Activated naive CD4-positive, alpha-beta T cell treated with anti-CD3 and anti-CD28 coated beads, Interleukin-2, amount 50 U/mL, for 24 hours (primary cell): ENCODE measurements at regions not wholly inside any gene's neighbourhood (a gene's known extent, or its start where the extent isn't known, plus 50 kb on each side); places are given as distances from the start of the nearest gene placed in this dataset.

Experiments used
- H3K27ac Mint-ChIP-seq: one replicate; pipeline ENCODE4 v1.8.0; 2021; ENCODE audit warnings: mild to moderate bottlenecking, mixed read lengths
- H3K27me3 Mint-ChIP-seq: one replicate; pipeline ENCODE4 v1.8.0; 2021; ENCODE audit warnings: mixed read lengths
- H3K36me3 Mint-ChIP-seq: one replicate; pipeline ENCODE4 v1.8.0; 2021; ENCODE audit warnings: mixed read lengths
- H3K4me1 Mint-ChIP-seq: one replicate; pipeline ENCODE4 v1.8.0; 2021; ENCODE audit warnings: mixed read lengths
- H3K4me3 Mint-ChIP-seq: one replicate; pipeline ENCODE4 v1.8.0; 2021; ENCODE audit warnings: mild to moderate bottlenecking, mixed read lengths
- H3K9me3 Mint-ChIP-seq: one replicate; pipeline ENCODE4 v1.8.0; 2021; ENCODE audit warnings: mixed read lengths

GRCh38 chr18:38406607-38407006 lies 841.0 kb upstream of the CELF4 start:
- Mint-ChIP-seq H3K4me1 (no peaks in the 10 kb centered on the region), H3K36me3 (no peaks in the 10 kb centered on the region), H3K27ac (no peak overlapping the region), H3K4me3 (no peak overlapping the region), H3K27me3 (no peaks in the 10 kb centered on the region), H3K9me3 (peaks cover 5% of the 10 kb centered on the region)

GRCh38 chr18:38402509-38402908 lies 836.9 kb upstream of the CELF4 start:
- H3K27me3 Mint-ChIP-seq = peaks cover 2% of the 10 kb centered on the region
- no peaks in the 10 kb centered on the region for H3K4me1 Mint-ChIP-seq
- H3K9me3 Mint-ChIP-seq = no peaks in the 10 kb centered on the region
- H3K27ac Mint-ChIP-seq = no peak overlapping the region
- no peak overlapping the region for H3K4me3 Mint-ChIP-seq
- H3K36me3 Mint-ChIP-seq = no peaks in the 10 kb centered on the region

GRCh38 chr18:38397094-38397493 lies 831.5 kb upstream of the CELF4 start:
- H3K27ac Mint-ChIP-seq = no peak overlapping the region
- H3K9me3 Mint-ChIP-seq = peaks cover 4% of the 10 kb centered on the region
- H3K4me3 Mint-ChIP-seq = no peak overlapping the region
- peaks cover 2% of the 10 kb centered on the region for H3K27me3 Mint-ChIP-seq
- no peaks in the 10 kb centered on the region for H3K36me3 Mint-ChIP-seq
- no peaks in the 10 kb centered on the region for H3K4me1 Mint-ChIP-seq

GRCh38 chr18:38386146-38386545 lies 820.5 kb upstream of the CELF4 start:
- Mint-ChIP-seq H3K4me3 (no peak overlapping the region), H3K36me3 (no peaks in the 10 kb centered on the region), H3K9me3 (no peaks in the 10 kb centered on the region), H3K27ac (no peak overlapping the region), H3K27me3 (no peaks in the 10 kb centered on the region), H3K4me1 (no peaks in the 10 kb centered on the region)

DNA sequence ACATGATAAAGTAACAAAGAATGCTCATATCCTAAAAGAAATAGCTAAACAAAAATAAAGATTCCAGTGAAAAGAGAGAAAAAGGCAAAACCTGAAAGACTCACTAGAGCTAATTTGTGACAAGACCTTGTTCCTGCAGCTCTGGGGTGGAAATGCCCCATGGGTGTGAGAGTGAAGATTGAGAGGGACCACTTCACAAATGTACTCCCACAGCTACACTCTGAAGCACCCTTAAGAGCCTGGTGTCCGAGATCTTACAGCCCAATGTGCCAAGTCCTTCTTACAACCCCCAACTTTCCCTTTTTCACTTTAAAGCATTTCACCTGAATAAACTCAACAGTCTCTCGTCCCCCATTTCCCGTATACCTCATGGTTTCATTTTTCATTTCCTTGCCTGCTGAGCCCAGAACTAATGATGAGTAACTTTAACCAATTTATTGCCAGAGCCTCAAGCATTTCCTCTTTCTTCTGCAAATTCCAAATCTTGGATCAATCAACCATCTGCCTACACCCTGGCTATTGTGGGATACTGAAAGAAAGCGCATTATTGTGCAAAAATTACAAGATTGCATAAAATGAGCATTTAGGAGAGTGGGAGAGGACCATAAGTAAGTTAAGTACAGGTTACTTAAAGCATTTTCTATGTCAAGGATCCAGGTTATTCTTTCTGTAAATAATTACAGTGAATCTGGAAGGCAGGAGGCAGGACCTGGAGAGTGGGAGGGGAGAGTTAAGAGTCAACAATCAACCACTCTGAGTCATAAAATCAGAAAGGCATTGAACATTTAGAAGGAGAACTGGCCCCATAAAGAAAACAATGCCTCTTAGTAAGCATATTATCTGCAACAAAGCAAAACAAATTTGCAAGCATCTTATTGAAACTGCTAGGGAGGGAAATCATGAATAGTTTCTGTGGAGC lies 804.4 kb upstream of the CELF4 start:
- H3K4me3 Mint-ChIP-seq = peak overlapping the region; percentile 21
- peaks cover 8% of the 10 kb centered on the region for H3K9me3 Mint-ChIP-seq
- H3K27ac Mint-ChIP-seq = peak overlapping the region; percentile 26
- H3K4me1 Mint-ChIP-seq = peaks cover 5% of the 10 kb centered on the region
- peaks cover 2% of the 10 kb centered on the region for H3K27me3 Mint-ChIP-seq
- no peaks in the 10 kb centered on the region for H3K36me3 Mint-ChIP-seq

DNA sequence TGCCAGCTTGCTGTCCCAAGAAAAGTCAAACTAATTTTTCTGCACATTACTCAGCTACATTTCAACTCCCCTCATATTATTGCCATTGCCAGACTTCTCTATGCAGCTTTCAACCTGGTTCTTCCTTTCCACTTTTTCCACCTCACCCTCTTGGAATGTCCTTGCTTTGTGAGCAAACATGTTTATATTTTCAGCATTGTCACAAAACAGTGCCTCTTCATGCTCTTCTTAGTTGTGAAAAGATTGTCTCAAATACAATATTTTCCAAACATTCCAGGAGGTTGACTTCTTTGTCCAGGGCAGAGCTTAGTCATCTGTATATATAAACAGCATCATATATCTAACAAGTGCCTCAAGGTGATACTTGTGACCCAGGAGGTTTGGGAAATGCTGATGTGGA lies 803.3 kb upstream of the CELF4 start:
- H3K27me3 Mint-ChIP-seq = peaks cover 2% of the 10 kb centered on the region
- no peak overlapping the region for H3K27ac Mint-ChIP-seq
- H3K9me3 Mint-ChIP-seq = peaks cover 8% of the 10 kb centered on the region
- H3K4me3 Mint-ChIP-seq = no peak overlapping the region
- H3K4me1 Mint-ChIP-seq = peaks cover 5% of the 10 kb centered on the region
- no peaks in the 10 kb centered on the region for H3K36me3 Mint-ChIP-seq

DNA sequence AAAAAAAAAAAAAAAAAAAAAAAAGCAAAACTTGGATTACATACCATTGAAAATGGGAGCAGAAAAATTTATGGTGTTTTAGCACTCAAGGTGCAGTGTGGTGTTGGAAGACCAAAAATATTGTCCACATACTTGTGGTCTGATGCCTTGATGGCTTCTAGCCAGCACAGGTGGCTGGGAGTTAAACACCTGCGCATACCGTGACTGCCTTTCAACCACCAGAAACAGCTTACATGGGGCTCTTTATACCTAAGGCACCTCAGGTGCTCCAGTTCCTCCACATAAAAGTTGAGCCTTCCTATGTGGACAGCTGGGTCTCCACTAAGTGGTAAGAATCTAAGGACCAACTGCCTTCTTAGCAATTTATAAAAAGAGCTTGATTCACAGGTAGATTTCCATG lies 802.6 kb upstream of the CELF4 start:
- Mint-ChIP-seq H3K27me3 (peaks cover 2% of the 10 kb centered on the region), H3K9me3 (peaks cover 8% of the 10 kb centered on the region), H3K36me3 (no peaks in the 10 kb centered on the region), H3K27ac (no peak overlapping the region), H3K4me1 (peaks cover 5% of the 10 kb centered on the region), H3K4me3 (no peak overlapping the region)

DNA sequence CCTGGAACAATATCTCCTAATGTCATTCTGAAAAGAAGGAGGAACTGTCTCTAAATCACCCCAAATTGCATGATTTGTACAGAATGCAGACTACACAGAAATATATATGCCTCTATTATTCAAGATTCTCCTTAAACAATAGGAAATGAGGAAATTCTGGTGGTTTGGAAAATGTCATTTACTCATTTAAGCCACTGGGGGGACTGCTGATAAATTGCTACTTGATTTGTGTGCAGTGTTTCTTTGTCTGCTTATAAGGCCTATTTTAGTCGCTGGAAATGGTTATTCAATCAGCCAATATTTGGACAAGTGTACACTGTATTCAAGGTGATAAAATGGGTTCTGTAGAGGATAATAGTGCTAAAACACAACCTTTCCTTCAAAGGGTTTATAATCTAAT lies 801.9 kb upstream of the CELF4 start:
- Mint-ChIP-seq H3K4me1 (peaks cover 5% of the 10 kb centered on the region), H3K27me3 (peaks cover 2% of the 10 kb centered on the region), H3K9me3 (peaks cover 8% of the 10 kb centered on the region), H3K27ac (no peak overlapping the region), H3K4me3 (no peak overlapping the region), H3K36me3 (no peaks in the 10 kb centered on the region)

DNA sequence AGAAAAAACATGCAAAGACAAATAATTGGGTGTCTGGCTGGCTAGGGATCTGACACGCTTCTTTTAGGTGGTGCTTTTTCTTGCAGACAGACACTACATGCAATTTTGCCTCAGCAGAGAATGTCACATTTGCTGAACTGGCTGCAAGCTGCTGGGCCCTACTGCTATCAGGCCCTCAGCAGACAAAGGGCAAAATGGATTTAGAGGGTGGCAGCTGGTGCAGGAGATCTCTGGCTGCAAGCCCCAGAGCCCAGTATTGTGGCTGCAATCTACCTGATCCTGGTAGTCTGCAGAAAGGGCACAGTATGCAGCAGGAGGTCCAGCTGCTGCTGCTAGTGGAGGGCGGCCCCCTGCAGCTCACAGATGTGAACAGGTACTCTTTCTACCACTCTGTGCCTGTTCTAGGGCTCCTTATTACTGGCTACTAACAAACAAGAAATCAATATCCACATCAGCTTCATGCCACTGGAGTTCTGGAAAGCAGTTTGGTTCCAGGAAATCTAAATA lies 796.7 kb upstream of the CELF4 start:
- H3K27ac Mint-ChIP-seq = no peak overlapping the region
- no peaks in the 10 kb centered on the region for H3K27me3 Mint-ChIP-seq
- no peak overlapping the region for H3K4me3 Mint-ChIP-seq
- peaks cover 5% of the 10 kb centered on the region for H3K9me3 Mint-ChIP-seq
- H3K4me1 Mint-ChIP-seq = no peaks in the 10 kb centered on the region
- H3K36me3 Mint-ChIP-seq = no peaks in the 10 kb centered on the region

- Mint-ChIP-seq H3K36me3 (no peaks in the 10 kb centered on the region), H3K4me3 (no peak overlapping the region), H3K4me1 (no peaks in the 10 kb centered on the region), H3K9me3 (peaks cover 5% of the 10 kb centered on the region), H3K27me3 (no peaks in the 10 kb centered on the region), H3K27ac (no peak overlapping the region)
Measured at GRCh38 chr18:38358805-38359657, 793.4 kb upstream of the CELF4 start.

DNA sequence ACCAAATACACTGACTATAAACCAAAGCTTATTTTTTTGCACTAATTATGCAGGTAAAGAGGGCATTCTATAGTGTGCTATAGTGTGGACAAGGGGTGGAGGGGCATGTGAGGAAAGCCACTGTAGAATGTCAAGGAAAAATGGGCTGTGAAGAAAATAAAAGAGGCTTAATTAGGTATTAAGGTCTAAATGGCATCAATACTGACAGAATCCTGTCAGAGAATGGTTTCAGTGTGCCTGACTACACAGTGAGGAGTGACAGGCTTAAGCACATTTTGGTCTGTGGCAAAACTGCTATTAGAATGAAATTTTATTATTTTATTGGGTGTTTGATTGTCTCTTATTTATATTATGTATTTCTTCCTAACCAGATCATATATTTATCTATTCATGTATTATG lies 787.6 kb upstream of the CELF4 start:
- Mint-ChIP-seq H3K4me3 (no peak overlapping the region), H3K36me3 (no peaks in the 10 kb centered on the region), H3K27ac (no peak overlapping the region), H3K4me1 (no peaks in the 10 kb centered on the region), H3K27me3 (no peaks in the 10 kb centered on the region), H3K9me3 (peaks cover 5% of the 10 kb centered on the region)

GRCh38 chr18:38350141-38350540 lies 784.5 kb upstream of the CELF4 start:
- Mint-ChIP-seq H3K4me3 (no peak overlapping the region), H3K4me1 (no peaks in the 10 kb centered on the region), H3K9me3 (peaks cover 3% of the 10 kb centered on the region), H3K27ac (no peak overlapping the region), H3K27me3 (no peaks in the 10 kb centered on the region), H3K36me3 (no peaks in the 10 kb centered on the region)

GRCh38 chr18:38330573-38330972 lies 765.0 kb upstream of the CELF4 start:
- Mint-ChIP-seq H3K9me3 (peaks cover 5% of the 10 kb centered on the region), H3K27me3 (no peaks in the 10 kb centered on the region), H3K4me3 (no peak overlapping the region), H3K36me3 (no peaks in the 10 kb centered on the region), H3K4me1 (no peaks in the 10 kb centered on the region), H3K27ac (no peak overlapping the region)

GRCh38 chr18:38329145-38329544 lies 763.5 kb upstream of the CELF4 start:
- Mint-ChIP-seq H3K36me3 (no peaks in the 10 kb centered on the region), H3K4me1 (no peaks in the 10 kb centered on the region), H3K4me3 (no peak overlapping the region), H3K27me3 (no peaks in the 10 kb centered on the region), H3K27ac (no peak overlapping the region), H3K9me3 (peaks cover 5% of the 10 kb centered on the region)

DNA sequence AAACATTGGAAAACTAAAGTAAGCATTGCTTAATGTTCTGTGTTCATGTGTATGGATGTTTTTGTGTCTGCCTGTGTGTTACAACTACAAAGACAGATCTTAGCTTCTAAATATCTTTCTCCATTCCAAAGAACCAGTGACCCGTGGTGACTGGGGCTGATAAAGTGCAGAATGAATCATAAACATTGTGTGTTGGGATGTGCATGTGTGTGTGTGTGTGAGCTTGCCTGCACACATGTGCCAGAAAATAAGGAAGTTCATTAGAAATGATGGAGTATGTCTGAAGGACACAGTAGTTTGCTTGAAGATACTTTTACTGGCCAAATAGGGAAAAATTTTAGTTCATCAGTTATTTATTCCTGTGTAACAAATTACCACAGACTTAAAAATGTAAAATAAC lies 756.6 kb upstream of the CELF4 start:
- H3K9me3 Mint-ChIP-seq = no peaks in the 10 kb centered on the region
- no peak overlapping the region for H3K4me3 Mint-ChIP-seq
- H3K4me1 Mint-ChIP-seq = no peaks in the 10 kb centered on the region
- no peaks in the 10 kb centered on the region for H3K27me3 Mint-ChIP-seq
- H3K36me3 Mint-ChIP-seq = no peaks in the 10 kb centered on the region
- H3K27ac Mint-ChIP-seq = no peak overlapping the region

- no peak overlapping the region for H3K4me3 Mint-ChIP-seq
- no peaks in the 10 kb centered on the region for H3K9me3 Mint-ChIP-seq
- no peak overlapping the region for H3K27ac Mint-ChIP-seq
- no peaks in the 10 kb centered on the region for H3K36me3 Mint-ChIP-seq
- H3K27me3 Mint-ChIP-seq = no peaks in the 10 kb centered on the region
- H3K4me1 Mint-ChIP-seq = no peaks in the 10 kb centered on the region
Measured at GRCh38 chr18:38321262-38321661, 755.7 kb upstream of the CELF4 start.
